Astrocyte of the spinal cord (primary cell): ENCODE measurements at regions not wholly inside any gene's neighbourhood (a gene's known extent, or its start where the extent isn't known, plus 50 kb on each side); places are given as distances from the start of the nearest gene placed in this dataset.

Source experiments
- DNase-seq: peaks from one replicate; pipeline ENCODE4 v3.0.0; 2011; ENCODE audit warnings: low read depth, low spot score
- H3K4me3 ChIP-seq: 2 replicates; pipeline ENCODE4 v1.5.1; 2011; ENCODE audit warnings: low read depth, mild to moderate bottlenecking, low read length, moderate library complexity
- CTCF ChIP-seq: IDR thresholded peaks from 2 replicates; pipeline ENCODE4 v1.5.1; 2012; ENCODE audit warnings: low read depth, mild to moderate bottlenecking, low read length, inconsistent platforms
- in situ Hi-C: cut with HindIII; loops from 2 replicates; pipeline ENCODE4 v1.10.0; 2017; ENCODE audit warnings: low sequenced_read_pairs

GRCh38 chr12:112559784-112560183, 141.0 kb downstream of the PTPN11 start:
- no peak for DNase-seq
- in situ Hi-C loops, result no loop called here
- TF ChIP-seq CTCF, result no peak
- H3K4me3 ChIP-seq, result no peak overlapping the region

- no peak for TF ChIP-seq CTCF
- DNase-seq, result no peak
- H3K4me3 ChIP-seq, result no peak overlapping the region
- in situ Hi-C loops, result no loop called here
Observed at GRCh38 chr12:112564160-112564784, 145.5 kb downstream of the PTPN11 start.

- no peak for DNase-seq
- no peak overlapping the region for H3K4me3 ChIP-seq
- in situ Hi-C loops, result no loop called here
- no peak for TF ChIP-seq CTCF
Observed at GRCh38 chr12:112568641-112569040, 149.9 kb downstream of the PTPN11 start.

- H3K4me3 ChIP-seq, result no peak overlapping the region
- no peak for DNase-seq
- in situ Hi-C loops, result no loop called here
- no peak for TF ChIP-seq CTCF
Observed at GRCh38 chr12:112570096-112570495, 151.3 kb downstream of the PTPN11 start.

GRCh38 chr12:112573141-112573540, 154.4 kb downstream of the PTPN11 start:
- DNase-seq, result no peak
- in situ Hi-C loops, result no loop called here
- no peak for TF ChIP-seq CTCF
- no peak overlapping the region for H3K4me3 ChIP-seq

GRCh38 chr12:112574896-112575558, 156.3 kb downstream of the PTPN11 start:
- H3K4me3 ChIP-seq, result no peak overlapping the region
- in situ Hi-C loops, result no loop called here
- no peak for TF ChIP-seq CTCF
- no peak for DNase-seq
